ENCODE measurements at regions not wholly inside any gene's neighbourhood (a gene's known extent, or its start where the extent isn't known, plus 50 kb on each side); places are given as distances from the start of the nearest gene placed in this dataset.

GRCh38 chr11:24271798-24272197 lies 225.1 kb upstream of the LUZP2 start:
- TF ChIP-seq POLR2A (IDR thresholded peaks at IDR 0.05) (no peak), CTCF (IDR thresholded peaks at IDR 0.05) (no peak)
